Rectal smooth muscle tissue (tissue), 1 donor: ENCODE measurements at regions not wholly inside any gene's neighbourhood (a gene's known extent, or its start where the extent isn't known, plus 50 kb on each side); places are given as distances from the start of the nearest gene placed in this dataset.

Experiments used
- H3K27ac ChIP-seq: one replicate; pipeline ENCODE4 v1.7.0; 2013; ENCODE audit warnings: low read depth, low read length, inconsistent platforms
- H3K27me3 ChIP-seq: one replicate; pipeline ENCODE4 v1.7.0; 2013; ENCODE audit warnings: low read length; ENCODE audit not compliant: control insufficient read depth, insufficient read depth
- H3K36me3 ChIP-seq: one replicate; pipeline ENCODE4 v1.7.0; 2013; ENCODE audit warnings: low read length; ENCODE audit not compliant: control insufficient read depth, insufficient read depth
- H3K4me1 ChIP-seq: one replicate; pipeline ENCODE4 v1.7.0; 2013; ENCODE audit warnings: low read length; ENCODE audit not compliant: control insufficient read depth, insufficient read depth
- H3K4me3 ChIP-seq: one replicate; pipeline ENCODE4 v1.7.0; 2013; ENCODE audit warnings: low read length
- H3K9ac ChIP-seq: one replicate; pipeline ENCODE4 v1.7.0; 2013; ENCODE audit warnings: low read length

- H3K4me1 ChIP-seq: no peaks in the 10 kb centered on the region
Observed at GRCh38 chr20:60579941-60580515, 621.8 kb downstream of the CDH26 start.

GRCh38 chr20:60581606-60582115 is 623.4 kb downstream of the CDH26 start:
- Histone ChIP-seq H3K4me1 (no peaks in the 10 kb centered on the region), H3K27me3 (no peaks in the 10 kb centered on the region), H3K4me3 (no peak overlapping the region), H3K9ac (no peak overlapping the region), H3K27ac (no peak overlapping the region), H3K36me3 (no peaks in the 10 kb centered on the region)

More at GRCh38 chr20:60579941-60580515, 621.8 kb downstream of the CDH26 start:
- H3K4me3 ChIP-seq: no peak overlapping the region
- H3K27ac ChIP-seq: no peak overlapping the region
- H3K36me3 ChIP-seq: no peaks in the 10 kb centered on the region
- H3K9ac ChIP-seq: no peak overlapping the region
- H3K27me3 ChIP-seq: no peaks in the 10 kb centered on the region

GRCh38 chr20:60583741-60584140 is 625.5 kb downstream of the CDH26 start:
- Histone ChIP-seq H3K27ac (no peak overlapping the region), H3K4me1 (no peaks in the 10 kb centered on the region), H3K27me3 (no peaks in the 10 kb centered on the region), H3K4me3 (no peak overlapping the region), H3K9ac (no peak overlapping the region), H3K36me3 (no peaks in the 10 kb centered on the region)

- Histone ChIP-seq H3K4me3 (no peak overlapping the region), H3K27me3 (no peaks in the 10 kb centered on the region), H3K4me1 (no peaks in the 10 kb centered on the region), H3K27ac (no peak overlapping the region), H3K9ac (no peak overlapping the region), H3K36me3 (no peaks in the 10 kb centered on the region)
Observed at GRCh38 chr20:60584221-60584620, 626.0 kb downstream of the CDH26 start.

GRCh38 chr20:60585651-60586050 is 627.4 kb downstream of the CDH26 start:
- no peak overlapping the region for H3K4me3 ChIP-seq
- no peak overlapping the region for H3K27ac ChIP-seq
- no peaks in the 10 kb centered on the region for H3K27me3 ChIP-seq
- H3K9ac ChIP-seq: no peak overlapping the region
- no peaks in the 10 kb centered on the region for H3K36me3 ChIP-seq
- no peaks in the 10 kb centered on the region for H3K4me1 ChIP-seq

- H3K36me3 ChIP-seq: no peaks in the 10 kb centered on the region
- H3K27me3 ChIP-seq: no peaks in the 10 kb centered on the region
- H3K4me1 ChIP-seq: no peaks in the 10 kb centered on the region
- H3K9ac ChIP-seq: no peak overlapping the region
- no peak overlapping the region for H3K27ac ChIP-seq
- H3K4me3 ChIP-seq: no peak overlapping the region
Observed at GRCh38 chr20:60586269-60587050, 628.2 kb downstream of the CDH26 start.

- Histone ChIP-seq H3K4me3 (no peak overlapping the region), H3K27me3 (no peaks in the 10 kb centered on the region), H3K27ac (no peak overlapping the region), H3K36me3 (no peaks in the 10 kb centered on the region), H3K9ac (no peak overlapping the region), H3K4me1 (no peaks in the 10 kb centered on the region)
Observed at GRCh38 chr20:60587986-60588385, 629.8 kb downstream of the CDH26 start.

GRCh38 chr20:60589623-60590022 is 631.4 kb downstream of the CDH26 start:
- Histone ChIP-seq H3K4me3 (no peak overlapping the region), H3K4me1 (no peaks in the 10 kb centered on the region), H3K9ac (no peak overlapping the region), H3K27me3 (no peaks in the 10 kb centered on the region), H3K27ac (no peak overlapping the region), H3K36me3 (no peaks in the 10 kb centered on the region)

- H3K27ac ChIP-seq: no peak overlapping the region
- no peaks in the 10 kb centered on the region for H3K4me1 ChIP-seq
- no peak overlapping the region for H3K4me3 ChIP-seq
- no peaks in the 10 kb centered on the region for H3K27me3 ChIP-seq
- no peak overlapping the region for H3K9ac ChIP-seq
- H3K36me3 ChIP-seq: no peaks in the 10 kb centered on the region
Observed at GRCh38 chr20:60591172-60591799, 633.1 kb downstream of the CDH26 start.

- H3K4me1 ChIP-seq: no peaks in the 10 kb centered on the region
- H3K36me3 ChIP-seq: no peaks in the 10 kb centered on the region
- no peak overlapping the region for H3K9ac ChIP-seq
- H3K27ac ChIP-seq: no peak overlapping the region
- H3K27me3 ChIP-seq: no peaks in the 10 kb centered on the region
- no peak overlapping the region for H3K4me3 ChIP-seq
Observed at GRCh38 chr20:60598528-60598927, 640.3 kb downstream of the CDH26 start.

GRCh38 chr20:60599381-60599780 is 641.2 kb downstream of the CDH26 start:
- Histone ChIP-seq H3K4me3 (no peak overlapping the region), H3K27me3 (no peaks in the 10 kb centered on the region), H3K4me1 (no peaks in the 10 kb centered on the region), H3K27ac (no peak overlapping the region), H3K9ac (no peak overlapping the region), H3K36me3 (no peaks in the 10 kb centered on the region)

GRCh38 chr20:60600036-60600435 is 641.8 kb downstream of the CDH26 start:
- Histone ChIP-seq H3K27me3 (no peaks in the 10 kb centered on the region), H3K27ac (no peak overlapping the region), H3K4me1 (no peaks in the 10 kb centered on the region), H3K9ac (no peak overlapping the region), H3K4me3 (no peak overlapping the region), H3K36me3 (no peaks in the 10 kb centered on the region)
